Islet of Langerhans (tissue), 1 donor: ENCODE measurements at regions not wholly inside any gene's neighbourhood (a gene's known extent, or its start where the extent isn't known, plus 50 kb on each side); places are given as distances from the start of the nearest gene placed in this dataset.

Source experiments
- FAIRE-seq: peaks from one replicate; lab custom pipeline; 2011; peaks lifted over from hg19 to GRCh38; lab: Jason Lieb, UNC

DNA sequence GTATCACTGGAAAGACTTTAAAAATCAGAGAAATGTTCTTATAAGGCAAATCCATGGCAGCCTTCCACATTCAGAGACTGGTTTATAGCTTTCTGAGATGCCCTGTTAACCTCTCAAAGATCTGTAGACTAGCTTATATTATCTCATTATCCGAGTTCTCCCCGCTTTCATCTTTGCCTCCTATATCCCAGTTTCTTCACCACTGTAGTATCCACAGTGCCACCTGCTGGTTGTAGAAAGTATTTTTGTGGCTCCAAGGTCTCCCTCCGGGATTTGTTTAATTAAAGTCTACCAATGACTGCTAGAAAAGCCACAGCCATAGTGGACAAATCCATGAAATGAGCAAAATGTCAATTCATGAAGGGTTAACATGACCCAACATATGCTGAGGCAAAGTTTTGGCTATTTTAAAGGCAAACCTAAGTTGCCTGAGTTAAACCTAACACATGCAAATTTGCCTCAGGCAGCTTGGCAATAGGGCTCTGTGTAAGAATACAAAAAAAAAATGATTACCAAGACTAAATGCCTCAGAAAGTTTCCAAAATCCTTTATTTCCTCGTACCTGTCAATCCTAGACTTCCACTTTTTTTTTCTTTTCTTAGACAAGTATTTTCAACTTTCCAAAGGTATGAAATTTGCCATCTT, 218.8 kb upstream of the BMP4 start:
- FAIRE-seq = peak; percentile 97

- no peak for FAIRE-seq
These were observed 219.8 kb upstream of the CDKN3 start for GRCh38 chr14:54177019-54177418.

- peak; percentile 24 for FAIRE-seq
These were observed 218.9 kb upstream of the CDKN3 start for GRCh38 chr14:54177641-54178621.

GRCh38 chr14:54182419-54183045, 214.3 kb upstream of the CDKN3 start:
- FAIRE-seq = no peak

DNA sequence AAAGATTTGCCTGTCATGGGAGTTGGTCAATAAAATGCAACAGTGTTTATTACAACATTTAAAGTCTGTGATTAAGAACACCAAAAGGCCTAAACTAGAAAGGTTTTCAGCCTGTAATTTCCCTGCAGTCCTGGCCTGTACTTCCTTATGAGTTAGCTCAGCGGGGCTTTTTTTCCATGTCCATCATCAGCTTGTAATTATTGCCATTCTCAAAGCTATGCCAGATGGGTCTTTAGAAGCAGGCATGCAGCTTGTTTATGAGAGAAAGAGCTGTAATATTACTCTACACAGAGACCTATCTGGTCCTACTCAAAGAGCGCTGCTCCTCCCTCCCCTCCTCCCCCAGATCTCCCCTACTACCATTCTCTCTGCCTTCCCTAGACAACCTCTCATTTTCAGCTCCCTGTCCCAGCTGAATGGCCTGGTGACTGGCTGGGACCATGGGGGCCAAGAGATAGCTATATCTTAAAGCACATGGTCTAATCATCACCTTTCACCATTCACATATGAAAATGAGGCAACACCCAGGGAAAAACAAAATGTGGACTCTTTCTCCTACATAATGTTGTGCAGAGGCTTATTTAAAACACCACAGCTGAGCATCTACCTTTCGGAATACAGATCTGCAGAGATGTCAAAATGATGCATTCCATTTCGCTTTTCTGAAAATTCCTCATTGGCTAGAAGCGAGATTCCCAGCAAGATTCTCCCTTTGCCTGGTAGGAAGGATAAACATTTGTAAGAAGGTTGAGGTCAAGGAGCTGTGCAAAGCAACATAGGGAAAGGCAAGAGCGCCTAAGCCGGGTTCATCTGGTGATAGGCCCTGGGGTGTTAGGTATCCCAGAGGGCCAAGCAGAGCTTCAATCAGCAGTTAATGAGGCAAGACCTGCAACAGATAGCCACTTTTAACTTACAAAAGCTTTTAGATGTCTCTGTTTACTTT, 209.7 kb upstream of the CDKN3 start:
- no peak for FAIRE-seq

- FAIRE-seq = no peak
These were observed 208.6 kb upstream of the CDKN3 start for GRCh38 chr14:54188064-54188666.

DNA sequence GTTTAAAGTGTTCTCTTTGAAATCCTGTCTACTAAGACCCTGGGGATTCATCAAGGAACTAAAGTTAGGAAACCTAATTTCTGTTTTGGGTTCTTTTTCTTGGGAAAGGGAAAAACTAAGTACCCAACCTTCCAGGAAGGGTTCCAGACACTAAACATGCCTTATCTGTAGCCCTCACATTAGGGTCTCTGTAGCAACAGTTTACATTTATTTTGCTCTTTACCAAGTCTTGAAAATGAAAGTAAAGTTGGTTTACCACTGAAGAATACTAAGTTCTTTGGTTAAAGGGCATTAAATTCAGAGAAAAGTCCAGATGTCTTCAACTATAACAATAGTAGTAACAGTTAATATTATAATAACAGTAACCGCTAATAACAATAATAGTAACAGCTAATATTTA, 207.5 kb upstream of the CDKN3 start:
- no peak for FAIRE-seq

GRCh38 chr14:54189748-54190354, 207.0 kb upstream of the CDKN3 start:
- FAIRE-seq = no peak

- no peak for FAIRE-seq
These were observed 205.0 kb upstream of the CDKN3 start for GRCh38 chr14:54191846-54192245.

GRCh38 chr14:54192610-54193009, 204.2 kb upstream of the CDKN3 start:
- no peak for FAIRE-seq

- no peak for FAIRE-seq
These were observed 202.9 kb upstream of the CDKN3 start for GRCh38 chr14:54193871-54194270.

- FAIRE-seq = no peak
These were observed 202.3 kb upstream of the CDKN3 start for GRCh38 chr14:54194501-54194900.

- FAIRE-seq = no peak
These were observed 199.4 kb upstream of the CDKN3 start for GRCh38 chr14:54197369-54197768.

- FAIRE-seq = no peak
These were observed 196.1 kb upstream of the CDKN3 start for GRCh38 chr14:54200726-54201125.

GRCh38 chr14:54202288-54202687, 194.5 kb upstream of the CDKN3 start:
- FAIRE-seq = no peak

DNA sequence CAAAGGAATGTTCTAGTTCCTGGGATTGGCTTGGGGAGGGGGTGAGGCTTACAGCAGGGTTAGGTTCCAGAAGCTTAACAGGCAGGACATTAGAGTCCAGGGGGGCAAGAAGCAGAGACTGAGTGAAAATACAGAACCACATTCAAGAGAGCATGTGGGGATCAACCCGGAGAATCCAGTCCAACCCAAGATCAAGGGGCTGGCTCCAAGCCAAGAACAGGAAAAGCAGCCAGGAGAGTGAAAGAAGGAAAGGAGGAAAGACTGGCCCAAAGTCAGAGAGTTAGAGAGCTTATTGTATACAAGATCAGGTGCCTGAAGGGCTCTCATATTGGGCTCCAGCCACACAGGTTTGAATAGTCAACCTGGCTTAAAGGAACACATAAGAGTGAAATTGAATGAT, 190.3 kb upstream of the CDKN3 start:
- FAIRE-seq = no peak

- no peak for FAIRE-seq
These were observed 189.7 kb upstream of the CDKN3 start for GRCh38 chr14:54207075-54207474.

DNA sequence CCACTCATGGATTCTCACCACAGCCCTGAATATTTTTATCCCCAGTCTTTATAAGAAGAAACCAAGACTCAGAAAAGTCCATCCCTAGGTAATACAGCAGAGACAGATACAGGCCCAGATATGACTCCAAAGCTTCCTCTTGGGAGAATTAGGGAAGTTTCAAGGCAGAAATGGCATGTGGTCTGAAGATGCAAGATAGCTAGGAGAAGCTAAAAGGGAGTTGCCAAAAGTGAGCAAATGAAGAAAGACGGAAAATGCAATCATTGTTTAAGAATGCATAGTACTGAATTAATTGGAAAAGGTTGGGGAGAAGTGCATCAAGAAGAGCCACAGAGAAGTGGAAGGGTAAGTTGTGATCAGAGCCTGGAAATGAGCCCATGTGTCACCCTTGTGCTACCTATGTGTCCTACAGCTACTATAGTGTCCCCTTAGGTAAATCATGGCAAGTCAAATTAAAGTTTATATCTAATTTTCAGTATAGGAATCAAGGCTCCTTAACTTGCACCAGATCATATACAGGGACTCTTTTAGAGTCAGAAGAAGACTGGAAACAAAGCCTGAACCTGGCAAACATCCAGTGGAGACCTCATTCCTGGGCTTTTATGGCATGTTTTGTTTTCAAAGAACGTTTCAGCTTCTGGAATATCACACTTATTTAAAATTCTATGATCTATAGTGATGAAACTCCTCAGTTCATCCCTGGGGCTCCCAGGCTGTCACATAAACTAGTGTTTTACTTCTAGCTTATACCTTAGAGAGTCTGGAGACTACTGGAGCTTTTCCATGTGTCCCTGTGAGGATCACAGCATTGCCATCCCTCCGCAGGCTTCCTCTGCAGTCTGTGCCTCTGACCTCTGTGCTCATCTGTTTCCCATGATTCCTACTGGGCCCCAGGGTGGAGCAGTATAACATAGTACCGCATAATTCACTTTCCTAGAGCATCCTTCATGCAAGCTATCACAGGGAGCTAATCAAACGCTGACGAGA, 189.0 kb upstream of the CDKN3 start:
- FAIRE-seq = no peak

DNA sequence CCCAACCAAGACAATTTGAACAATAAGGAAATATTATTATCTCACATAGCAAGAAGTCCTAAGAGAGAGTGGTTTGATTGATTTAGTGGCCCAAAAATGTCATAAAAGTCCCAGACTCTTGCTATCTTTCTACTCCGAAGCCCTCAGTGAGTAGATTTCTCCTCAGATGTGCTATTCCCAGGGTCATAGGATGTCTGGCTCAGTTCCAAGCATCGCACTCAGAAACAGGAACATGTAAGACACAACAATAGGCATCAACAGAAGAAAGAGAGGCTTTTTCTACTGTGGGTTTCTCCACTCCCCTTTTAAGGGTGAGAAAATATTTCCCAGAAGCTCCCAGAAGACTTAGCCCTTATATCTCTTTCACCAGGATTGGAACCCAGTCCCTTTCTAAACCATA, 188.1 kb upstream of the CDKN3 start:
- FAIRE-seq = no peak
